NCI-H510A (cell line): ENCODE measurements at regions not wholly inside any gene's neighbourhood (a gene's known extent, or its start where the extent isn't known, plus 50 kb on each side); places are given as distances from the start of the nearest gene placed in this dataset.
"Not testable (repeated sequence)": the region's sequence is repeated elsewhere in the genome, so short reads cannot be mapped to it uniquely, and the experiment has no call there.

Experiments
- DNase-seq: peaks from one replicate; lab custom pipeline; 2025; lab: John Stamatoyannopoulos, UW

- no peak for DNase-seq
Observed at GRCh38 chr1:192476802-192477298, 98.7 kb upstream of the RGS1 start.

- no peak for DNase-seq
Observed at GRCh38 chr1:192477630-192478029, 97.9 kb upstream of the RGS1 start.

- no peak for DNase-seq
Observed at GRCh38 chr1:192485692-192486436, 89.7 kb upstream of the RGS1 start.

GRCh38 chr1:192488058-192488457, 87.5 kb upstream of the RGS1 start:
- no peak for DNase-seq

- DNase-seq, result no peak
Observed at GRCh38 chr1:192489047-192489446, 86.5 kb upstream of the RGS1 start.

GRCh38 chr1:192489748-192490147, 85.8 kb upstream of the RGS1 start:
- peak; percentile 66 for DNase-seq

GRCh38 chr1:192491804-192492554, 83.6 kb upstream of the RGS1 start:
- no peak for DNase-seq

GRCh38 chr1:192493584-192493983, 82.0 kb upstream of the RGS1 start:
- no peak for DNase-seq

- no peak for DNase-seq
Observed at GRCh38 chr1:192496369-192497056, 79.1 kb upstream of the RGS1 start.

GRCh38 chr1:192497214-192497794, 78.3 kb upstream of the RGS1 start:
- DNase-seq, result no peak

GRCh38 chr1:192498092-192498491, 77.5 kb upstream of the RGS1 start:
- DNase-seq, result not testable (repeated sequence)

GRCh38 chr1:192499061-192499581, 76.5 kb upstream of the RGS1 start:
- not testable (repeated sequence) for DNase-seq

GRCh38 chr1:192500541-192500940, 75.0 kb upstream of the RGS1 start:
- DNase-seq, result not testable (repeated sequence)

- no peak for DNase-seq
Observed at GRCh38 chr1:192506741-192507155, 68.8 kb upstream of the RGS1 start.

- no peak for DNase-seq
Observed at GRCh38 chr1:192512426-192513162, 63.0 kb upstream of the RGS1 start.

GRCh38 chr1:192513196-192513595, 62.4 kb upstream of the RGS1 start:
- DNase-seq, result no peak

- no peak for DNase-seq
Observed at GRCh38 chr1:192513697-192514096, 61.9 kb upstream of the RGS1 start.

- no peak for DNase-seq
Observed at GRCh38 chr1:192516776-192517297, 58.7 kb upstream of the RGS1 start.

GRCh38 chr1:192517716-192518355, 57.7 kb upstream of the RGS1 start:
- not testable (repeated sequence) for DNase-seq

- DNase-seq, result no peak
Observed at GRCh38 chr1:192518700-192519099, 56.9 kb upstream of the RGS1 start.

- no peak for DNase-seq
Observed at GRCh38 chr1:192521734-192522133, 53.8 kb upstream of the RGS1 start.
